Ishikawa (cell line): ENCODE measurements at regions not wholly inside any gene's neighbourhood (a gene's known extent, or its start where the extent isn't known, plus 50 kb on each side); places are given as distances from the start of the nearest gene placed in this dataset.

Experiments used
- CEBPB ChIP-seq: IDR thresholded peaks from 2 replicates; pipeline ENCODE4 v1.6.1; 2012
- CREB1 ChIP-seq: IDR thresholded peaks from 2 replicates; pipeline ENCODE4 v1.6.1; 2012; ENCODE audit warnings: low read depth
- EGR1 ChIP-seq: IDR thresholded peaks from 2 replicates; pipeline ENCODE4 v1.6.1; 2012
- EP300 ChIP-seq: IDR thresholded peaks from 2 replicates; pipeline ENCODE4 v1.6.1; 2012; ENCODE audit warnings: borderline replicate concordance
- FOXM1 ChIP-seq: IDR thresholded peaks from 2 replicates; pipeline ENCODE4 v1.6.1; 2012; ENCODE audit warnings: low read depth, borderline replicate concordance
- MAX ChIP-seq: IDR thresholded peaks from 2 replicates; pipeline ENCODE4 v1.6.1; 2012
- NFIC ChIP-seq: IDR thresholded peaks from 2 replicates; pipeline ENCODE4 v1.6.1; 2012
- RAD21 ChIP-seq: IDR thresholded peaks from 2 replicates; pipeline ENCODE4 v1.6.1; 2012; ENCODE audit warnings: low read depth
- TAF1 ChIP-seq: IDR thresholded peaks from 2 replicates; pipeline ENCODE4 v1.6.1; 2012; ENCODE audit warnings: low read depth, mild to moderate bottlenecking
- TCF12 ChIP-seq: IDR thresholded peaks from 2 replicates; pipeline ENCODE4 v1.6.1; 2012; ENCODE audit warnings: low read depth
- TEAD4 ChIP-seq: IDR thresholded peaks from 2 replicates; pipeline ENCODE4 v1.6.1; 2012
- USF1 ChIP-seq: IDR thresholded peaks from 2 replicates; pipeline ENCODE4 v1.6.1; 2012
- YY1 ChIP-seq: IDR thresholded peaks from 2 replicates; pipeline ENCODE4 v1.6.1; 2012; ENCODE audit warnings: low read depth
- ZBTB7A ChIP-seq: IDR thresholded peaks from 2 replicates; pipeline ENCODE4 v1.6.1; 2012; ENCODE audit warnings: low read depth
- TF ChIP-seq, protein P1 (sequence below): IDR thresholded peaks from 2 replicates; pipeline ENCODE4 v1.6.1; 2012; ENCODE audit warnings: low read depth, mild to moderate bottlenecking

DNA sequence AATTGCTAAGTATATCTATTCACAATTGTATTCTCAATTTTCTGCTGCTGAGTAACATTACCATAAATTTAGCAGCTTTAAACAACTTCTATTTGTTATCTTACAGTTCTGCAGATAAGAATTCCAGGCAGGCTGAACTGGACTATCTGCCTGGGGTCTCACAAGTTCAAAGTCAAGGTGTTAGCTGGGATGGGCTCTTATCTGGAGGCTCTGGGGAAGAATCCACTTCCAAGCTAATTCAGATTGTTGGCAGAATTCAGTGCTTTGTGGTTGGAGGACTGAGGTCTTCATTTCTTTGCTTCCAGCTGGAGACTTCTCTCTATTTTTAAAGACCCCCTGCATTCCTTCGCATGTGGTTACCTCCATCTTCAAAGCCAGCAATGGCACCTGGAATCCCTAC lies 329.9 kb upstream of the ISX start:
- TF ChIP-seq CEBPB, result no peak
- no peak for TF ChIP-seq FOXM1
- TF ChIP-seq EP300, result no peak
- no peak for TF ChIP-seq YY1
- no peak for TF ChIP-seq TAF1
- no peak for TF ChIP-seq TEAD4
- TF ChIP-seq USF1, result no peak
- no peak for TF ChIP-seq ZBTB7A
- TF ChIP-seq MAX, result no peak
- no peak for TF ChIP-seq RAD21
- TF ChIP-seq EGR1, result no peak
- no peak for TF ChIP-seq NFIC
- TF ChIP-seq TCF12, result no peak
- TF ChIP-seq, protein P1, sequence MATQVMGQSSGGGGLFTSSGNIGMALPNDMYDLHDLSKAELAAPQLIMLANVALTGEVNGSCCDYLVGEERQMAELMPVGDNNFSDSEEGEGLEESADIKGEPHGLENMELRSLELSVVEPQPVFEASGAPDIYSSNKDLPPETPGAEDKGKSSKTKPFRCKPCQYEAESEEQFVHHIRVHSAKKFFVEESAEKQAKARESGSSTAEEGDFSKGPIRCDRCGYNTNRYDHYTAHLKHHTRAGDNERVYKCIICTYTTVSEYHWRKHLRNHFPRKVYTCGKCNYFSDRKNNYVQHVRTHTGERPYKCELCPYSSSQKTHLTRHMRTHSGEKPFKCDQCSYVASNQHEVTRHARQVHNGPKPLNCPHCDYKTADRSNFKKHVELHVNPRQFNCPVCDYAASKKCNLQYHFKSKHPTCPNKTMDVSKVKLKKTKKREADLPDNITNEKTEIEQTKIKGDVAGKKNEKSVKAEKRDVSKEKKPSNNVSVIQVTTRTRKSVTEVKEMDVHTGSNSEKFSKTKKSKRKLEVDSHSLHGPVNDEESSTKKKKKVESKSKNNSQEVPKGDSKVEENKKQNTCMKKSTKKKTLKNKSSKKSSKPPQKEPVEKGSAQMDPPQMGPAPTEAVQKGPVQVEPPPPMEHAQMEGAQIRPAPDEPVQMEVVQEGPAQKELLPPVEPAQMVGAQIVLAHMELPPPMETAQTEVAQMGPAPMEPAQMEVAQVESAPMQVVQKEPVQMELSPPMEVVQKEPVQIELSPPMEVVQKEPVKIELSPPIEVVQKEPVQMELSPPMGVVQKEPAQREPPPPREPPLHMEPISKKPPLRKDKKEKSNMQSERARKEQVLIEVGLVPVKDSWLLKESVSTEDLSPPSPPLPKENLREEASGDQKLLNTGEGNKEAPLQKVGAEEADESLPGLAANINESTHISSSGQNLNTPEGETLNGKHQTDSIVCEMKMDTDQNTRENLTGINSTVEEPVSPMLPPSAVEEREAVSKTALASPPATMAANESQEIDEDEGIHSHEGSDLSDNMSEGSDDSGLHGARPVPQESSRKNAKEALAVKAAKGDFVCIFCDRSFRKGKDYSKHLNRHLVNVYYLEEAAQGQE, result no peak

DNA sequence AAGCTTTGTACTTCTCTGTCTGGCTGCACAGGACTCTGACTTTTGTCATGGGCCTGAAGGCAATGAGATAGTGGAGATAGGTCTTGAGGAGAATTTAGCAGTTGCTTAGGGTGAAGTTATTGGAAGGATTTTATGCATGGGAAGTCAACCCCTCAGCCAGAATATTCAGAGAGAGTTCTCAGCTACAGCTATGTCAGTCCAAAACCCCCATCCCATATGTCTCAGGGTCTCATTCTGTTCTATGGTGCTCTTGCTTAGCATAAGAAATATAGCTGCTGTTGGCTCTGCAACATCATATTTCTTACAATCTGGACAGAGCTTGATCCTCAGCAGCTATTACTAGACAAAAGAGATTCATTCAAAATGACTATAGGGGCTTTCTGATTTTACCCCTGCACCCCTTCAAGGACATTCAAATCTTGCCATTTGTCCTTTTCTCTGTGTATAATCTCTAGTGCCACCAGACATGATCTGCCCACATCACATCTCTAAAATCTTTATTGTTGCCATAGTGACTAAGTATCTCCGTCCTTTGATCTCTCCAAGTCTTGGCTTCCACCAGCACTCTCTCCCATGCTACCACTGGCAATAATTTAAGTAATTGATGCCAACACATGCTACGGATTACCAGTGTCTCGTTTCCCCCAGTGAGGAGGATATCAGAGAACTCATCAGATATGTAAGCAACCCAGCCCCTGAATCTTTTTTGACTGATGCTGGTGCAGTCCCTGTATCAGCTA lies 327.1 kb upstream of the ISX start:
- TF ChIP-seq TCF12, result no peak
- TF ChIP-seq TEAD4, result no peak
- no peak for TF ChIP-seq TAF1
- TF ChIP-seq CREB1, result no peak
- TF ChIP-seq USF1, result no peak
- TF ChIP-seq, protein P1, result no peak
- no peak for TF ChIP-seq RAD21
- no peak for TF ChIP-seq MAX
- no peak for TF ChIP-seq FOXM1
- TF ChIP-seq NFIC, result no peak
- TF ChIP-seq YY1, result no peak
- no peak for TF ChIP-seq CEBPB
- TF ChIP-seq ZBTB7A, result no peak
- no peak for TF ChIP-seq EP300
- no peak for TF ChIP-seq EGR1

GRCh38 chr22:34743110-34743751 lies 322.7 kb upstream of the ISX start:
- TF ChIP-seq FOXM1, result no peak
- no peak for TF ChIP-seq RAD21
- TF ChIP-seq, protein P1, result no peak
- no peak for TF ChIP-seq EGR1
- no peak for TF ChIP-seq EP300
- TF ChIP-seq MAX, result no peak
- no peak for TF ChIP-seq TCF12
- TF ChIP-seq TAF1, result no peak
- TF ChIP-seq CEBPB, result no peak
- TF ChIP-seq YY1, result no peak
